IMR-90 (cell line): ENCODE measurements at regions not wholly inside any gene's neighbourhood (a gene's known extent, or its start where the extent isn't known, plus 50 kb on each side); places are given as distances from the start of the nearest gene placed in this dataset.

Experiments
- ATAC-seq: fragments of 200-7000 bp; cut with Tn5 transposase; 2 replicates; pipeline ENCODE4 v1.9.1; 2020; ENCODE audit warnings: low read depth, mild to moderate bottlenecking, moderate library complexity
- BruUV-seq: library from RNA; stranded (reverse); fragments of 400-500 nt; replicated peaks from 2 replicates; lab custom pipeline; 2021; lab: Mats Ljungman, UMichigan
- CTCF ChIA-PET: fragments of 300-600 bp; formaldehyde crosslinking; extraction: SDS; loops from one replicate; lab custom pipeline; 2021; ENCODE audit warnings: antibody characterized with exemption; lab: Yijun Ruan, JAX
- POLR2A ChIA-PET: fragments of 300-600 bp; sonication (Branson Sonifier 250); formaldehyde crosslinking; loops from one replicate; lab custom pipeline; 2022; ENCODE audit warnings: antibody characterized with exemption; ENCODE audit not compliant: unreplicated experiment; lab: Charles Lee
- DNase-seq: peaks from one replicate; pipeline ENCODE4 v3.0.0; 2013
- H2AFZ ChIP-seq: replicated peaks from 2 replicates; pipeline ENCODE3; 2013; ENCODE audit warnings: low read length, mild to moderate bottlenecking; ENCODE audit not compliant: poor library complexity
- H2AK5ac ChIP-seq: 2 replicates; pipeline ENCODE4 v1.6.1; 2013; ENCODE audit warnings: low read depth, low read length, inconsistent platforms
- H2AK9ac ChIP-seq: replicated peaks from 2 replicates; pipeline ENCODE3; 2013; ENCODE audit warnings: mild to moderate bottlenecking, low read depth, low read length, moderate library complexity; ENCODE audit not compliant: poor library complexity
- H2BK120ac ChIP-seq: 2 replicates; pipeline ENCODE4 v1.6.1; 2013; ENCODE audit warnings: low read depth, low read length, inconsistent platforms
- H2BK15ac ChIP-seq: 3 replicates; pipeline ENCODE4 v1.6.1; 2013; ENCODE audit warnings: low read depth, low read length, inconsistent platforms
- H2BK20ac ChIP-seq: 2 replicates; pipeline ENCODE4 v1.6.1; 2013; ENCODE audit warnings: low read depth, mild to moderate bottlenecking, inconsistent platforms, low read length, moderate library complexity
- H2BK5ac ChIP-seq: 2 replicates; pipeline ENCODE4 v1.6.1; 2013; ENCODE audit warnings: mild to moderate bottlenecking, low read depth, low read length, inconsistent platforms; ENCODE audit not compliant: poor library complexity, severe bottlenecking
- H3K14ac ChIP-seq: replicated peaks from 2 replicates; pipeline ENCODE4 v1.6.1; 2013; ENCODE audit warnings: low read depth, low read length, inconsistent platforms
- H3K18ac ChIP-seq: 2 replicates; pipeline ENCODE4 v1.6.1; 2013; ENCODE audit warnings: low read depth, low read length, control low read depth
- H3K23ac ChIP-seq: 2 replicates; pipeline ENCODE4 v1.6.1; 2013; ENCODE audit warnings: low read depth, low read length, inconsistent platforms
- H3K27ac ChIP-seq: 2 replicates; pipeline ENCODE4 v1.5.1; 2013; ENCODE audit warnings: mild to moderate bottlenecking, control low read depth, low read length; ENCODE audit not compliant: insufficient read depth
- H3K27me3 ChIP-seq: 2 replicates; pipeline ENCODE4 v1.6.1; 2013; ENCODE audit warnings: low read length; ENCODE audit not compliant: control insufficient read depth, insufficient read depth
- H3K36me3 ChIP-seq: 2 replicates; pipeline ENCODE4 v1.6.1; 2013; ENCODE audit warnings: low read length, mixed read lengths; ENCODE audit not compliant: control insufficient read depth, insufficient read depth
- H3K4ac ChIP-seq: 2 replicates; pipeline ENCODE4 v1.6.1; 2013; ENCODE audit warnings: low read depth, low read length, inconsistent platforms
- H3K4me1 ChIP-seq: 2 replicates; pipeline ENCODE4 v1.6.1; 2013; ENCODE audit warnings: low read length, mixed read lengths; ENCODE audit not compliant: control insufficient read depth, insufficient read depth
- H3K4me2 ChIP-seq: 2 replicates; pipeline ENCODE4 v1.6.1; 2013; ENCODE audit warnings: low read depth, mild to moderate bottlenecking, control low read depth, low read length, moderate library complexity
- H3K4me3 ChIP-seq: 2 replicates; pipeline ENCODE4 v1.5.1; 2013; ENCODE audit warnings: low read depth, mild to moderate bottlenecking, control low read depth, low read length, moderate library complexity; ENCODE audit not compliant: insufficient read depth
- H3K56ac ChIP-seq: 2 replicates; pipeline ENCODE4 v1.6.1; 2013; ENCODE audit warnings: low read length, inconsistent platforms; ENCODE audit not compliant: insufficient read depth; ENCODE audit errors: extremely low read depth
- H3K79me1 ChIP-seq, 2 experiments: 2 replicates each; pipeline ENCODE4 v1.6.1; 2013; ENCODE audit warnings: low read length in 2 of 2, inconsistent platforms in 1 of 2, low read depth in 1 of 2
- H3K9ac ChIP-seq: 2 replicates; pipeline ENCODE4 v1.6.1; 2013; ENCODE audit warnings: low read depth, low read length, control low read depth
- H3K9me1 ChIP-seq: 2 replicates; pipeline ENCODE4 v1.6.1; 2013; ENCODE audit warnings: low read length, inconsistent platforms; ENCODE audit not compliant: insufficient read depth
- H3K9me3 ChIP-seq: 2 replicates; pipeline ENCODE4 v1.6.1; 2013; ENCODE audit warnings: low read length; ENCODE audit not compliant: control insufficient read depth, insufficient read depth
- H4K20me1 ChIP-seq: 2 replicates; pipeline ENCODE4 v1.6.1; 2013; ENCODE audit warnings: low read length, inconsistent platforms; ENCODE audit not compliant: insufficient read depth
- H4K5ac ChIP-seq: 2 replicates; pipeline ENCODE4 v1.6.1; 2013; ENCODE audit warnings: mild to moderate bottlenecking, low read depth, low read length, control low read depth
- H4K8ac ChIP-seq, 2 experiments: 2 replicates each; pipeline ENCODE4 v1.6.1; 2013; ENCODE audit warnings: low read depth in 2 of 2, low read length in 2 of 2, control low read depth in 1 of 2, inconsistent platforms in 1 of 2
- H4K91ac ChIP-seq: 2 replicates; pipeline ENCODE4 v1.6.1; 2013; ENCODE audit warnings: low read depth, low read length, inconsistent platforms; ENCODE audit not compliant: insufficient read depth
- BHLHE40 ChIP-seq: fragments of 150-350 bp; IDR thresholded peaks from 2 replicates; pipeline ENCODE4 v1.6.1; 2016; ENCODE audit warnings: mild to moderate bottlenecking, low read depth, low read length
- CEBPB ChIP-seq: IDR thresholded peaks from 2 replicates; pipeline ENCODE4 v1.6.1; 2012; ENCODE audit warnings: low read depth, low read length, improper control_type of control experiment
- CHD1 ChIP-seq: IDR thresholded peaks from 2 replicates; pipeline ENCODE4 v1.6.1; 2012; ENCODE audit warnings: low read depth, low read length, improper control_type of control experiment
- CTCF ChIP-seq: conservative IDR thresholded peaks from 2 replicates; pipeline ENCODE4 v1.5.1; 2012; ENCODE audit warnings: mild to moderate bottlenecking, low read depth, low read length, improper control_type of control experiment
- FOS ChIP-seq: fragments of 150-350 bp; IDR thresholded peaks from 2 replicates; pipeline ENCODE4 v1.6.1; 2016; ENCODE audit warnings: low read depth, low read length
- MAFK ChIP-seq: IDR thresholded peaks from 2 replicates; pipeline ENCODE4 v1.6.1; 2012; ENCODE audit warnings: low read depth, low read length, improper control_type of control experiment
- MAZ ChIP-seq: IDR thresholded peaks from 2 replicates; pipeline ENCODE4 v1.6.1; 2012; ENCODE audit warnings: low read depth, mild to moderate bottlenecking, low read length, improper control_type of control experiment, moderate library complexity, borderline replicate concordance
- MXI1 ChIP-seq: IDR thresholded peaks from 2 replicates; pipeline ENCODE4 v1.6.1; 2012; ENCODE audit warnings: low read depth, mild to moderate bottlenecking, low read length, moderate library complexity, borderline replicate concordance
- POLR2A ChIP-seq: IDR thresholded peaks from 2 replicates; pipeline ENCODE4 v1.6.1; 2012; ENCODE audit warnings: mild to moderate bottlenecking, low read depth, low read length
- RAD21 ChIP-seq: IDR thresholded peaks from 2 replicates; pipeline ENCODE4 v1.6.1; 2012; ENCODE audit warnings: low read length, improper control_type of control experiment
- RCOR1 ChIP-seq: IDR thresholded peaks from 2 replicates; pipeline ENCODE4 v1.6.1; 2012; ENCODE audit warnings: mild to moderate bottlenecking, low read length, improper control_type of control experiment; ENCODE audit not compliant: insufficient replicate concordance
- RFX5 ChIP-seq: IDR thresholded peaks from 2 replicates; pipeline ENCODE4 v1.8.0; 2012; ENCODE audit warnings: low read depth, mild to moderate bottlenecking, low read length, moderate library complexity
- SMC3 ChIP-seq: fragments of 150-350 bp; IDR thresholded peaks from 2 replicates; pipeline ENCODE4 v1.6.1; 2016; ENCODE audit warnings: low read depth, mild to moderate bottlenecking, antibody characterized with exemption, low read length, moderate library complexity
- WGBS, 2 experiments: methylation state at CpG; one replicate each; pipeline versions ENCODE4 v1.1.5 to v1.1.7; 2013; ENCODE audit warnings: missing lambda C conversion rate in 2 of 2; ENCODE audit not compliant: insufficient read length in 1 of 2; ENCODE audit errors: extremely low coverage in 2 of 2; 5-methylcytosine and 5-hydroxymethylcytosine counted together
- dilution Hi-C: fragments of 300-500 bp; cut with HindIII; formaldehyde crosslinking; loops from one replicate; pipeline ENCODE4 v1.14.3; 2018; ENCODE audit warnings: low sequenced_read_pairs; ENCODE audit not compliant: unreplicated experiment
- in situ Hi-C: fragments of 300-500 bp; cut with MboI; formaldehyde crosslinking; loops from 3 replicates; pipeline ENCODE4 v1.14.3; 2019; ENCODE audit warnings: low sequenced_read_pairs, inconsistent platforms, mixed read lengths
- intact Hi-C: fragments of 100-400 bp; cut with micrococcal nuclease; formaldehyde crosslinking; loops from 2 replicates; pipeline ENCODE4 v1.10.0; 2022

DNA sequence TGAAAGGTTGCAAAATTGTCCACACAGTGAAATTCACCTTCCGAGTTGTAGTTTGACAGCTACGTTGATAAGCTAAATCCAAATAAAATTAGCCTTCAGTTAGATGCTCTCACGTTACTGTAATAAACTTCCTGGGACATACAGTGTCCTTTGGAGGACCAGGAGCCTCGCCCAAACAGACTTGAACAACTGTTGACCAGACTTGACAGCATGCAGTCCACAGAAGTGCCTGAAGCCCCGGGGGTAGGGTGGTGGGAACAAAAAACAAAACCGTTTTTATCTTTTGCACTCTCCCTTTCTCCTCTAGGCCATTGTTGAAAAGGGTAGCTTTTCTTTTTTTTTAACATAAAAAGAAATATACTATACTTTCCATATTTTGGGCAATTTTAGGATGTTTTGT is 172.8 kb upstream of the SAMSN1 start:
- Histone ChIP-seq H2BK5ac (no peak overlapping the region), H4K91ac (no peak overlapping the region), H3K4me3 (no peak overlapping the region), H3K27ac (no peak overlapping the region), H4K8ac (no peak overlapping the region), H2BK20ac (no peak overlapping the region), H2AK9ac (no peak overlapping the region), H3K18ac (no peak overlapping the region), H3K4me1 (no peaks in the 10 kb centered on the region), H3K56ac (no peak overlapping the region), H2BK120ac (no peak overlapping the region), H2AFZ (no peak overlapping the region), H3K4me2 (no peak overlapping the region), H3K4ac (no peak overlapping the region), H4K5ac (no peak overlapping the region), H3K36me3 (no peaks in the 10 kb centered on the region), H3K27me3 (no peaks in the 10 kb centered on the region), H3K79me1 (no peaks in the 10 kb centered on the region), H3K23ac (no peak overlapping the region), H2AK5ac (no peak overlapping the region), H3K9ac (no peak overlapping the region), H3K9me3 (no peaks in the 10 kb centered on the region), H4K20me1 (no peaks in the 10 kb centered on the region), H2BK15ac (no peak overlapping the region), H3K14ac (no peak overlapping the region), H3K9me1 (no peaks in the 10 kb centered on the region)
- in situ Hi-C loops: no loop called here
- ATAC-seq: no peak
- TF ChIP-seq POLR2A (no peak), MAZ (no peak), CTCF (no peak), RFX5 (no peak), RAD21 (no peak), RCOR1 (no peak), FOS (no peak), BHLHE40 (no peak), MXI1 (no peak), MAFK (no peak), CHD1 (no peak), SMC3 (no peak), CEBPB (no peak)
- no TSS peak for BruUV-seq
- DNase-seq: no peak
- ChIA-PET CTCF (no interaction called here), POLR2A (no interaction called here)
- dilution Hi-C loops: no loop called here
- intact Hi-C loops: no loop called here
- 75% methylated on average over 2 of the region's 6 CpGs; no CpG with 5 or more reads in 1 of the 2 experiments for WGBS, 2 experiments
